ENCODE measurements at regions not wholly inside any gene's neighbourhood (a gene's known extent, or its start where the extent isn't known, plus 50 kb on each side); places are given as distances from the start of the nearest gene placed in this dataset.

DNA sequence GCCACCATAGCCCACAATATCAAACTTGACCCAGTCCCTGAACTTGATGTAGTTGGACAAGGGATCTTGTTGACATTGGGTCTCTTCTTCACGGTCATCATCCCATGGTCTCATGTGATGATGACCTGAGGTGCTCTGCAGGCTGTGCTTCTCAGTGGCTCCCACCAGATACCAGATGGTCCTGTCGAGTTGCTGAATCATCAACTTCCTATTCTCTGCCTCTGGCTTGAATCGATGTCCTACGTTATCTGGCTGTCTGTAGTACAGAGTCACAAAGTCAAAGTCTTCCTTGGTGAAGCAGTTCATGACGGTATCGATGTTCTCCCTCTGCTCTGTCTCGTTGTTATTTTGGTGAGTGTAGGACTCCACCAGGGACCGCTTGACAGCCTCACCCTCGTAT is 145.7 kb upstream of the ALDH3B2 start:
- Histone ChIP-seq H3K9me3 (ENCODE audit: insufficient read depth in 2 of 2, low read depth in 1 of 2, low read length in 1 of 2) (peaks cover 0 to 7% of the 10 kb centered on the region in 2 experiments; a peak in 1 of 4 replicates), H4K91ac (replicated peaks; ENCODE audit: insufficient read length, low read length) (no peak overlapping the region), H4K8ac (ENCODE audit: extremely low read depth, insufficient read depth, low read length) (no peak overlapping the region), H4K20me1 (replicated peaks in 1 of 2; ENCODE audit: control insufficient read depth in 1 of 2, insufficient read depth in 2 of 2, low read length in 2 of 2) (no peaks in the 10 kb centered on the region), H3K36me3 (ENCODE audit: control insufficient read depth in 2 of 4, insufficient read depth in 4 of 4, low read length in 3 of 4) (no peaks in the 10 kb centered on the region), H2BK15ac (ENCODE audit: low read length) (no peak overlapping the region), H3K4ac (replicated peaks; ENCODE audit: insufficient read length, low read depth, low read length) (no peak overlapping the region), H2BK5ac (ENCODE audit: low read depth, low read length) (no peak overlapping the region), H3K56ac (replicated peaks; ENCODE audit: insufficient read length, low read depth, low read length) (no peak overlapping the region), H2AFZ (ENCODE audit: low read length) (no peak overlapping the region), H3K4me3 (ENCODE audit: extremely low read depth in 1 of 4, insufficient read depth in 2 of 4, low read depth in 3 of 4, low read length in 4 of 4) (no peak overlapping the region), H3K27ac (ENCODE audit: low read depth, low read length) (no peak overlapping the region), H4K5ac (ENCODE audit: insufficient read length, low read depth, low read length) (no peak overlapping the region), H2BK20ac (ENCODE audit: low read length) (peak overlapping the region; percentile 15; the same call in 1 of the 2 replicates), H2AK5ac (ENCODE audit: low read depth, low read length) (no peak overlapping the region), H3K23me2 (ENCODE audit: low read depth, low read length) (no peaks in the 10 kb centered on the region), H3K9ac (replicated peaks in 1 of 4; ENCODE audit: extremely low read depth in 1 of 4, low read depth in 3 of 4, low read length in 3 of 4) (no peak overlapping the region), H3K4me1 (replicated peaks in 1 of 4; ENCODE audit: control insufficient read depth in 3 of 4, insufficient read depth in 4 of 4, low read length in 3 of 4) (no peaks in the 10 kb centered on the region), H3K4me2 (ENCODE audit: insufficient read depth in 1 of 2, low read depth in 2 of 2, low read length in 2 of 2) (no peak overlapping the region), H2BK120ac (replicated peaks; ENCODE audit: low read depth, low read length) (no peak overlapping the region), H3K79me1 (ENCODE audit: low read depth, low read length) (no peaks in the 10 kb centered on the region), H3K18ac (ENCODE audit: extremely low read depth, low read length) (no peak overlapping the region), H3K23ac (ENCODE audit: insufficient read length) (no peak overlapping the region), H2BK12ac (ENCODE audit: low read depth, low read length) (no peak overlapping the region), H3K27me3 (replicated peaks in 1 of 4; ENCODE audit: control insufficient read depth in 3 of 4, extremely low read depth in 1 of 4, insufficient read depth in 3 of 4, low read length in 3 of 4) (no peaks in the 10 kb centered on the region), H3K79me2 (ENCODE audit: control insufficient read depth in 1 of 2, insufficient read depth in 2 of 2, low read length in 2 of 2) (no peaks in the 10 kb centered on the region), H3K14ac (ENCODE audit: insufficient read length) (no peak overlapping the region)
- ChIA-PET POLR2A (ENCODE audit: partially characterized antibody) (no interaction called here), CTCF (ENCODE audit: partially characterized antibody) (no interaction called here)
- 83% methylated on average over 9 of the region's 9 CpGs; no CpG with 5 or more reads in 1 of the 2 experiments for WGBS, 2 experiments (ENCODE audit: extremely low coverage in 1 of 2, insufficient coverage in 1 of 2, insufficient read length in 1 of 2, insufficient replicate concordance in 2 of 2, low coverage in 1 of 2, low lambda C conversion rate in 2 of 2, missing lambda C conversion rate in 1 of 2)
- FAIRE-seq (no peak), DNase-seq (ENCODE audit: low read depth in 1 of 2, low spot score in 2 of 2) (no peak)
- TF ChIP-seq CBX8 (IDR thresholded peaks at IDR 0.05; ENCODE audit: borderline replicate concordance, low read depth, low read length): no peak
- TF ChIP-seq, protein P1, sequence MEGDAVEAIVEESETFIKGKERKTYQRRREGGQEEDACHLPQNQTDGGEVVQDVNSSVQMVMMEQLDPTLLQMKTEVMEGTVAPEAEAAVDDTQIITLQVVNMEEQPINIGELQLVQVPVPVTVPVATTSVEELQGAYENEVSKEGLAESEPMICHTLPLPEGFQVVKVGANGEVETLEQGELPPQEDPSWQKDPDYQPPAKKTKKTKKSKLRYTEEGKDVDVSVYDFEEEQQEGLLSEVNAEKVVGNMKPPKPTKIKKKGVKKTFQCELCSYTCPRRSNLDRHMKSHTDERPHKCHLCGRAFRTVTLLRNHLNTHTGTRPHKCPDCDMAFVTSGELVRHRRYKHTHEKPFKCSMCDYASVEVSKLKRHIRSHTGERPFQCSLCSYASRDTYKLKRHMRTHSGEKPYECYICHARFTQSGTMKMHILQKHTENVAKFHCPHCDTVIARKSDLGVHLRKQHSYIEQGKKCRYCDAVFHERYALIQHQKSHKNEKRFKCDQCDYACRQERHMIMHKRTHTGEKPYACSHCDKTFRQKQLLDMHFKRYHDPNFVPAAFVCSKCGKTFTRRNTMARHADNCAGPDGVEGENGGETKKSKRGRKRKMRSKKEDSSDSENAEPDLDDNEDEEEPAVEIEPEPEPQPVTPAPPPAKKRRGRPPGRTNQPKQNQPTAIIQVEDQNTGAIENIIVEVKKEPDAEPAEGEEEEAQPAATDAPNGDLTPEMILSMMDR (IDR thresholded peaks at IDR 0.05; ENCODE audit: control extremely low read depth in 1 of 3, insufficient read depth in 1 of 3, low read depth in 1 of 3, low read length in 3 of 3): no peak
- TF ChIP-seq EGR1 (IDR thresholded peaks at IDR 0.05; ENCODE audit: borderline replicate concordance, low read depth, low read length): no peak
- no peak for TF ChIP-seq BACH1 (IDR thresholded peaks at IDR 0.05; ENCODE audit: low read length)
- TF ChIP-seq HDAC6 (IDR thresholded peaks at IDR 0.05; ENCODE audit: low read depth, low read length): no peak
- no peak for TF ChIP-seq NRF1 (IDR thresholded peaks at IDR 0.05; ENCODE audit: low read depth, low read length)
- TF ChIP-seq, protein P2, sequence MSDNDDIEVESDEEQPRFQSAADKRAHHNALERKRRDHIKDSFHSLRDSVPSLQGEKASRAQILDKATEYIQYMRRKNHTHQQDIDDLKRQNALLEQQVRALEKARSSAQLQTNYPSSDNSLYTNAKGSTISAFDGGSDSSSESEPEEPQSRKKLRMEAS (IDR thresholded peaks at IDR 0.05): no peak
- TF ChIP-seq RFX5 (IDR thresholded peaks at IDR 0.05; ENCODE audit: borderline replicate concordance, low read depth, low read length): no peak
- no peak for TF ChIP-seq TEAD4 (IDR thresholded peaks at IDR 0.05; ENCODE audit: low read depth, low read length)

Measured in H1 (cell line).